MV-4-11 (cell line): ENCODE measurements at regions not wholly inside any gene's neighbourhood (a gene's known extent, or its start where the extent isn't known, plus 50 kb on each side); places are given as distances from the start of the nearest gene placed in this dataset.
"Not testable (repeated sequence)": the region's sequence is repeated elsewhere in the genome, so short reads cannot be mapped to it uniquely, and the experiment has no call there.

Source experiments
- DNase-seq: peaks from one replicate; lab custom pipeline; 2025; lab: John Stamatoyannopoulos, UW

GRCh38 chr5:142222225-142222865 is 102.5 kb downstream of the SPRY4 start:
- DNase-seq: peak; percentile 57

GRCh38 chr5:142221091-142221860 is 103.5 kb downstream of the SPRY4 start:
- no peak for DNase-seq

GRCh38 chr5:142219146-142219545 is 105.7 kb downstream of the SPRY4 start:
- DNase-seq: no peak

GRCh38 chr5:142216931-142217330 is 107.9 kb downstream of the SPRY4 start:
- no peak for DNase-seq

GRCh38 chr5:142215915-142216681 is 107.5 kb downstream of the NDFIP1 start:
- DNase-seq: peak; percentile 58

- DNase-seq: no peak
Observed at GRCh38 chr5:142213077-142213476, 104.5 kb downstream of the NDFIP1 start.

- no peak for DNase-seq
Observed at GRCh38 chr5:142211918-142212317, 103.3 kb downstream of the NDFIP1 start.

- DNase-seq: no peak
Observed at GRCh38 chr5:142210864-142211412, 102.4 kb downstream of the NDFIP1 start.

GRCh38 chr5:142210011-142210410 is 101.4 kb downstream of the NDFIP1 start:
- no peak for DNase-seq

- DNase-seq: no peak
Observed at GRCh38 chr5:142208777-142209312, 100.3 kb downstream of the NDFIP1 start.

- DNase-seq: not testable (repeated sequence)
Observed at GRCh38 chr5:142208244-142208643, 99.7 kb downstream of the NDFIP1 start.

- no peak for DNase-seq
Observed at GRCh38 chr5:142206801-142207200, 98.2 kb downstream of the NDFIP1 start.

- no peak for DNase-seq
Observed at GRCh38 chr5:142204219-142204618, 95.6 kb downstream of the NDFIP1 start.
